ENCODE measurements at regions not wholly inside any gene's neighbourhood (a gene's known extent, or its start where the extent isn't known, plus 50 kb on each side); places are given as distances from the start of the nearest gene placed in this dataset.

GRCh38 chr14:104438166-104438887 is 141.2 kb upstream of the C14orf180 start:
- in situ Hi-C loops (cut with MboI) (no loop called here), intact Hi-C loops (cut with micrococcal nuclease) (no loop called here)
- peak in 1 of 4 experiments; percentile 1 for DNase-seq (ENCODE audit: extremely low read depth in 1 of 4, low spot score in 3 of 4)
- Histone ChIP-seq H2AFZ (ENCODE audit: low read depth, low read length) (no peak overlapping the region), H3K4me1 (replicated peaks in 1 of 2; ENCODE audit: control insufficient read depth in 2 of 2, insufficient read depth in 2 of 2, low read length in 2 of 2) (peaks cover 0 to 5% of the 10 kb centered on the region in 2 experiments; a peak in 1 of 5 replicates), H3K9ac (ENCODE audit: insufficient read depth in 1 of 2, low read depth in 2 of 2, low read length in 2 of 2) (no peak overlapping the region; a peak in 1 of 4 replicates), H4K20me1 (replicated peaks; ENCODE audit: control insufficient read depth, insufficient read depth, low read length) (no peaks in the 10 kb centered on the region), H3K4me2 (ENCODE audit: insufficient read depth, low read length) (no peak overlapping the region), H3K9me3 (replicated peaks; ENCODE audit: control insufficient read depth, insufficient read depth, low read depth, low read length) (no peaks in the 10 kb centered on the region), H3K79me2 (ENCODE audit: control insufficient read depth, insufficient read depth, low read length) (no peaks in the 10 kb centered on the region), H3K4me3 (no peak overlapping the region), H3K27ac (ENCODE audit: extremely low read depth, low read depth, low read length) (no peak overlapping the region), H3K27me3 (ENCODE audit: control insufficient read depth in 2 of 2, insufficient read depth in 2 of 2, low read length in 2 of 2) (peaks cover 0 to 6% of the 10 kb centered on the region in 2 experiments; a peak in 3 of 5 replicates), H3K9me1 (ENCODE audit: control insufficient read depth, insufficient read depth, low read length) (no peaks in the 10 kb centered on the region), H3K36me3 (ENCODE audit: control insufficient read depth, insufficient read depth, low read length) (no peaks in the 10 kb centered on the region)
- ChIA-PET POLR2A (interaction anchor here (0.6 kb wide), 1 partner anchor 76 kb away, joined by 3 read pairs; no protein-coding TSS in a partner anchor), CTCF (ENCODE audit: low intra/inter-chr PET ratio) (interaction anchor here (0.5 kb wide), 1 partner anchor 640 kb away, joined by 3 read pairs; no protein-coding TSS in a partner anchor)
- BruUV-seq (replicated peaks) = no TSS peak
- 2% methylated on average over 15 of the region's 18 CpGs for WGBS (ENCODE audit: insufficient coverage, low coverage, missing lambda C conversion rate)
- FAIRE-seq = no peak
- ATAC-seq = no peak
- TF ChIP-seq ZNF609 (CRISPR knock-in tag; IDR thresholded peaks at IDR 0.05; ENCODE audit: borderline replicate concordance) = no peak
- TF ChIP-seq NCOA2 (IDR thresholded peaks at IDR 0.05; ENCODE audit: partially characterized antibody in 2 of 2) = no peak
- no peak for TF ChIP-seq LCOR (CRISPR knock-in tag; IDR thresholded peaks at IDR 0.05)
- no peak for TF ChIP-seq FIP1L1 (IDR thresholded peaks at IDR 0.05; ENCODE audit: low read depth, low read length, poor library complexity, severe bottlenecking)
- no peak for TF ChIP-seq USF1 (CRISPR knock-in tag; IDR thresholded peaks at IDR 0.05)
- no peak for TF ChIP-seq ZNF354B (CRISPR knock-in tag; IDR thresholded peaks at IDR 0.05)
- no peak for TF ChIP-seq JUND (IDR thresholded peaks at IDR 0.05; ENCODE audit: borderline replicate concordance, low read depth, low read length)
- TF ChIP-seq JUND (tag; IDR thresholded peaks at IDR 0.05; ENCODE audit: borderline replicate concordance, low read depth, low read length) = no peak
- TF ChIP-seq ATF4 (CRISPR knock-in tag; IDR thresholded peaks at IDR 0.05) = no peak
- TF ChIP-seq ZNF586 (CRISPR knock-in tag; conservative IDR thresholded peaks at IDR 0.05) = no peak
- TF ChIP-seq XRCC3 (IDR thresholded peaks at IDR 0.05) = no peak
- TF ChIP-seq CREB3L1 (IDR thresholded peaks at IDR 0.05; ENCODE audit: borderline replicate concordance, low read depth) = no peak

All from K562 (cell line).